ENCODE measurements at regions not wholly inside any gene's neighbourhood (a gene's known extent, or its start where the extent isn't known, plus 50 kb on each side); places are given as distances from the start of the nearest gene placed in this dataset.

DNA sequence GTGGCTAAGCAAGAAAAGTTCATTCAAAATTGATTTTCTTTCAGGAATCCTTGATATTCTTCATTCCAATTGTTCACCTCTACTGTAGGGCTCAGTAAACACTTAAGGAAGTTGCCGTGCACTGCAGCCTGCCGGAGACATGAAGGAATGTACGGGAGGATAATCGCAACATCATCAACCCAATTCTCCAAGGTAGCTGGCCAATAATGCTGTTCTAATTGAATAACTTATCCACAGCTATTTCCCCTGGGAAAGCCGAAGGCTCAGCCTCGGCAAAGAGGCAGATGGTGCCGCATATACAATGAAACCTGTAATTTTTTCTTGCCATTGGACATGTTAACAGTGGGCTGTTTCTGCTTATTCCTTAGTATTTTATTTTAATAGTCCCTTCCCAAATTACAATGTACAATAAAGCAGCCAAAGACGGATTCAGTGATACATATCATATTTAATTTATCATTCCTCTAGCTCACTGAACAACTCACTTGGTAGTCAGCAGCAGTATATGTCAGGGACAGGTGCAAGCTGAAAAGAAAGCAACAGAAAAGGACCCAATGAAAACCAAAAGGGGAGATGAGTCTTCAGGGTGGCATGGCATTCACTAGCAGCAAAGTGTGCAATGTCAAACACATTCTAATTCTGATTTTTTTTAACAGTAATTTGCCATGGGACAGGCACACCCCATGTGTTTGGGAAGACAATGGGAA is 420.5 kb upstream of the KLF12 start:
- no peak for TF ChIP-seq EP300 (IDR thresholded peaks at IDR 0.05; ENCODE audit: borderline replicate concordance)
- no peak for TF ChIP-seq RAD21 (IDR thresholded peaks at IDR 0.05; ENCODE audit: low read depth)
- TF ChIP-seq, protein P1, sequence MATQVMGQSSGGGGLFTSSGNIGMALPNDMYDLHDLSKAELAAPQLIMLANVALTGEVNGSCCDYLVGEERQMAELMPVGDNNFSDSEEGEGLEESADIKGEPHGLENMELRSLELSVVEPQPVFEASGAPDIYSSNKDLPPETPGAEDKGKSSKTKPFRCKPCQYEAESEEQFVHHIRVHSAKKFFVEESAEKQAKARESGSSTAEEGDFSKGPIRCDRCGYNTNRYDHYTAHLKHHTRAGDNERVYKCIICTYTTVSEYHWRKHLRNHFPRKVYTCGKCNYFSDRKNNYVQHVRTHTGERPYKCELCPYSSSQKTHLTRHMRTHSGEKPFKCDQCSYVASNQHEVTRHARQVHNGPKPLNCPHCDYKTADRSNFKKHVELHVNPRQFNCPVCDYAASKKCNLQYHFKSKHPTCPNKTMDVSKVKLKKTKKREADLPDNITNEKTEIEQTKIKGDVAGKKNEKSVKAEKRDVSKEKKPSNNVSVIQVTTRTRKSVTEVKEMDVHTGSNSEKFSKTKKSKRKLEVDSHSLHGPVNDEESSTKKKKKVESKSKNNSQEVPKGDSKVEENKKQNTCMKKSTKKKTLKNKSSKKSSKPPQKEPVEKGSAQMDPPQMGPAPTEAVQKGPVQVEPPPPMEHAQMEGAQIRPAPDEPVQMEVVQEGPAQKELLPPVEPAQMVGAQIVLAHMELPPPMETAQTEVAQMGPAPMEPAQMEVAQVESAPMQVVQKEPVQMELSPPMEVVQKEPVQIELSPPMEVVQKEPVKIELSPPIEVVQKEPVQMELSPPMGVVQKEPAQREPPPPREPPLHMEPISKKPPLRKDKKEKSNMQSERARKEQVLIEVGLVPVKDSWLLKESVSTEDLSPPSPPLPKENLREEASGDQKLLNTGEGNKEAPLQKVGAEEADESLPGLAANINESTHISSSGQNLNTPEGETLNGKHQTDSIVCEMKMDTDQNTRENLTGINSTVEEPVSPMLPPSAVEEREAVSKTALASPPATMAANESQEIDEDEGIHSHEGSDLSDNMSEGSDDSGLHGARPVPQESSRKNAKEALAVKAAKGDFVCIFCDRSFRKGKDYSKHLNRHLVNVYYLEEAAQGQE (IDR thresholded peaks at IDR 0.05; ENCODE audit: low read depth): no peak
- TF ChIP-seq YY1 (IDR thresholded peaks at IDR 0.05; ENCODE audit: low read depth): no peak
- TF ChIP-seq, protein P2, sequence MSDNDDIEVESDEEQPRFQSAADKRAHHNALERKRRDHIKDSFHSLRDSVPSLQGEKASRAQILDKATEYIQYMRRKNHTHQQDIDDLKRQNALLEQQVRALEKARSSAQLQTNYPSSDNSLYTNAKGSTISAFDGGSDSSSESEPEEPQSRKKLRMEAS (IDR thresholded peaks at IDR 0.05): no peak
- no peak for TF ChIP-seq TAF1 (IDR thresholded peaks at IDR 0.05; ENCODE audit: low read depth)
- no peak for TF ChIP-seq FOXM1 (IDR thresholded peaks at IDR 0.05; ENCODE audit: borderline replicate concordance, low read depth)
- no peak for TF ChIP-seq EGR1 (IDR thresholded peaks at IDR 0.05)
- no peak for TF ChIP-seq CEBPB (IDR thresholded peaks at IDR 0.05)
- TF ChIP-seq TEAD4 (IDR thresholded peaks at IDR 0.05): no peak
- no peak for TF ChIP-seq ZBTB7A (IDR thresholded peaks at IDR 0.05; ENCODE audit: low read depth)
- TF ChIP-seq CREB1 (IDR thresholded peaks at IDR 0.05; ENCODE audit: low read depth): no peak

Measured in Ishikawa (cell line).